GM19467 (cell line): ENCODE measurements at regions not wholly inside any gene's neighbourhood (a gene's known extent, or its start where the extent isn't known, plus 50 kb on each side); places are given as distances from the start of the nearest gene placed in this dataset.
"Not testable (repeated sequence)": the region's sequence is repeated elsewhere in the genome, so short reads cannot be mapped to it uniquely, and the experiment has no call there.

Experiments used
- ATAC-seq: cut with Tn5 transposase; IDR thresholded peaks from one replicate; pipeline ENCODE4 v1.9.1; 2021; ENCODE audit warnings: mild to moderate bottlenecking, moderate library complexity; ENCODE audit not compliant: unreplicated experiment

DNA sequence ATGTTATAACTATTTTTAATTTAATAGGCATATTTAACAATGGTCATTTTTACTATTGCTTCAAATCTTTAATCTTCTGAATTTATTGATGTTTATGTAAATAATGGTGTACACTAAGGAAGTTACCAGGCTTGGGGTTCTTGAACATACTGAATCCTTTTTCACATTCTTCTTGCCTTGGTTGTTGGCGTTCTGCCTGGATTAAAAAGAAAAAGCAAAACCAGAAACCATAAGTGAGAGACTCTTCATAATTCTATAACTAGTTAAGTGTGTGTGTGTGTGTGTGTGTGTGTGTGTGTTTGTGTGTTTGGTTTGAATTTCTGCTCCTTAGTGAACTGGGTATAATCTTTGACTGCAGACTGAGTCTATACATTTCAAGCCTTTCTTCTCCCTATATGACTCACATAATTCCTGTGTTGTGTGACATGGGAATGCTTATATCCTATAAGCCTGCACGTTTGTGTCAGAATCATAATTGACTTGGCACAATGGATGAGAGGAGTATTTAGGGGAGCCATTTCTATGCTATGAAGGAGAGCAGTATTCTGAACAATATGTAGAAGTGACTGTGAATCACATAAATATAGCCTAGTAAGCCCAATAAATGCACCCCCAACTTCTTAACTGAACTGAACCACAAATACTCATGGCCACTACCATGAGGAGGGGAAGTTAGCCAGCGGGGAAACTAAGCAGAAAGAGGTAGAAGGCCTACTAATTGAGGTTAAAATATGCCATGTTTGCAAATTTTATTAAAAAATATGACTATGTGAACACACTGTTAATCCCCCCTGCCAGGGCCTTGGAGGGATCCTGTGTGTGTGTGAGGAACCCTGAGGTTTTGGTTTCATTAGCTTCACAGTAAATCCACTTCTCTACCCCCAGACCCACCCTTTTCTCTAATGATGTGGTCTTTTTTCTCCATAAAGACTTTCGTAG, 425.5 kb downstream of the BCKDHB start:
- no peak for ATAC-seq

DNA sequence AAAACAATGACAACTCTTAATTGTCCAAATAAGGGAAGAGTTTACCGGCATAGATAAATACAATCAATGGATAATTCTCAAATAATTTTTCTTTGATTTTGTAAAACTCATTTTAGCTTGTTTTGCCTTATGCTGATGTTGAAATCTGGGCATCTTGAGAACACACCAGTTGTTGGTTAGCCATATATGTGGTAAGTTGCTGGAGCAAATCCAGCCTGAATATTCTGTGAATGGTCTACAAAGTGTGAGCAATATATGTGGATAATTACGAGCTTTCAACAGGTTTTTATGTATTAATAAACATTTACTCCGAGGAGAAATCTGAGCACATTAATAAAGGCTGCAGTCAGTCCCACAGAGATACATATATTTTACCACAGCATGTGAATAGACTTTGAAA, 423.6 kb downstream of the BCKDHB start:
- ATAC-seq: no peak

- no peak for ATAC-seq
Observed at GRCh38 chr6:80528115-80528514, 421.6 kb downstream of the BCKDHB start.

GRCh38 chr6:80527552-80528052, 421.1 kb downstream of the BCKDHB start:
- no peak for ATAC-seq

- no peak for ATAC-seq
Observed at GRCh38 chr6:80523531-80523997, 417.1 kb downstream of the BCKDHB start.

- ATAC-seq: no peak
Observed at GRCh38 chr6:80523010-80523409, 416.5 kb downstream of the BCKDHB start.

DNA sequence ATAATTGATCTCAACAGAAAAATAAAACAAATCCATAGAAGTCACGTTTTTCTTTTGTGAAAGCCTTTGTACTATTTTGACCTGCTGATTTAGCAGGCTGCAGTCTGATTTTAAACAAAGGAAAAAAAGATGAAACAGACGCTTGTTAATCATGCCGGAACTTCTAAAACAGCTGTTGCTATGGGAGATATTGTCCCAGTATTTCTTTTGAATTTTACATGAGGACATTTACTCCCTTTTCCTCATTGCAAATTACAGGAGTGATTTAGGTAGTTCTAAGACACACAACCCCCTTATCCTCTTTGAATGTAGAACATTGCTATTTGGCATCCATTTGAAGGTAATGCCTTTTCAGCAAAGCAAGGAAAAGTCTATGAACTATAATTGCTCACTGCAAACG, 416.1 kb downstream of the BCKDHB start:
- ATAC-seq: no peak

- no peak for ATAC-seq
Observed at GRCh38 chr6:80519811-80520594, 413.5 kb downstream of the BCKDHB start.

GRCh38 chr6:80517525-80517924, 411.1 kb downstream of the BCKDHB start:
- ATAC-seq: no peak

- not testable (repeated sequence) for ATAC-seq
Observed at GRCh38 chr6:80510521-80510920, 404.1 kb downstream of the BCKDHB start.

DNA sequence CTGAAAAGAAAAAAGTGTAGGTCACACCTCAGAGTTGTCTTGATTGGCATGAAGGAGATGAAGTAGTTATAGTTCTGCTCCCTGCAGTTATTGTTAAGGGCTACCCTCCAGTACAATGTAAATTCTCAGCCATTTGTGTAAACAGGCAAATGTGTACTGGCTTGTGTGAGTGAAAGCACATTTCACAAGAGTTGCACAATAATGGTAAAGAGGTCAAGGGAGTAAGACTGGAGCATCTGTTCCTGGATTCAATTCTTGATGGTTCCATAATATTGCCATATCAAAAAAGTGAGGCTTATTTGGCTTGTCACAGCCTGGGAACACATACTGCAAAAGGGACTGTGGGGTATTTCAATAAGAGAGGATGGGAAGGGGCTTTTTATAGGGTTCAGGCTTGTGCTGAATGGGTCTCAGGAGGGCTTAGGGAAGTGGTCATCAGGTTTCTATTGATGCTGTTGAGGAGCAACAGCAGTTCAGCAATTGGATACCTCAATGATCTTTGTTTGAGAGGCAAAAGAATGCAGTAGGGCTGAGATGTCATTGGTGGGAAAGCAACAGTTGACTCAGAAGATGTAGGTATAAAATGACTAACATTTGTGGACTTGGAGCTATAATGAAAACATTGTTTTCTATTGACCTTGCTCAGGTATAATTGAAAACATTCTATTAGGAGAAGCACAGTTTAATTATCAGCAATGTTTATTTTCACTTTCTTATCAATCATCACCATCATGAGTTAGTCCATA, 402.6 kb downstream of the BCKDHB start:
- ATAC-seq: no peak

- ATAC-seq: no peak
Observed at GRCh38 chr6:80504882-80505281, 398.4 kb downstream of the BCKDHB start.

- ATAC-seq: no peak
Observed at GRCh38 chr6:80503660-80504059, 397.2 kb downstream of the BCKDHB start.

DNA sequence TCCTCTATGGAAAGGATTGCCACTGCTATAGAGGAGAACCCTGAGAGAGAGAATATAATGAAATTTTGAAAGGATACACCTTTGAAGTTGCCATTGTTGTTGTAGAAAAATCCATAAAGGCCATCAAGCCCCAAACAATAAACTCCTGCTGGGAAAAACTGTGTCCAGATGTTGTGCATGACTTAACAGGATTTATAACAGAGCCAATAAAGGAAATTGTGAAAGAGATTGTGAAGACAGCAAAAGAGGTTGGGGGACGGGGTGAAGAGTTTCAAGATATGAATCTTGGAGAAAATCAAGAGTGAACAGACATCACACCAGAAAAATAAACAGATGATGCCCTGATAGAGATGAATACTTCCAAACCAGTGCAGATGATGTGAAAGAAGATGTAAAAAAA, 396.4 kb downstream of the BCKDHB start:
- ATAC-seq: no peak

DNA sequence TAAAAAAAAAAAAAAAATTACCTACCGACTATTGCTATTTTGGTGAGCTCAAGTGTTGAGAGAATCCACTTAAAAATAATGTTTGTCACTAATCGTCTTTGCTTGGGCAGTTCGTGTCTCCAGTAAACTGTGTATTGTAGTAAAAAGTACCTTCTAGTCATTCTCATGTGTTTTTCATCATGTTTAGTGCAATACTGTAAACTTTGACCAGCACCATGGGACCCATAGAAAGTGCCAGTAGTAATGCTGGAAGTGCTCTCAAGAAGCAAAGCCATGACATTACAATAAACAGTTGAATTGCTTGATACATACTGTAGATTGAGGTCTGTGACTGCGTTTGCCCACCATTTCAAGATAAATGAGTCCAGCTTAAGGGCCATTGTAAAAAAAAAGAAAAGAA, 395.2 kb downstream of the BCKDHB start:
- no peak for ATAC-seq

- ATAC-seq: not testable (repeated sequence)
Observed at GRCh38 chr6:80497696-80498486, 391.4 kb downstream of the BCKDHB start.

- no peak for ATAC-seq
Observed at GRCh38 chr6:80489911-80490635, 383.6 kb downstream of the BCKDHB start.

- no peak for ATAC-seq
Observed at GRCh38 chr6:80488190-80488589, 381.7 kb downstream of the BCKDHB start.

DNA sequence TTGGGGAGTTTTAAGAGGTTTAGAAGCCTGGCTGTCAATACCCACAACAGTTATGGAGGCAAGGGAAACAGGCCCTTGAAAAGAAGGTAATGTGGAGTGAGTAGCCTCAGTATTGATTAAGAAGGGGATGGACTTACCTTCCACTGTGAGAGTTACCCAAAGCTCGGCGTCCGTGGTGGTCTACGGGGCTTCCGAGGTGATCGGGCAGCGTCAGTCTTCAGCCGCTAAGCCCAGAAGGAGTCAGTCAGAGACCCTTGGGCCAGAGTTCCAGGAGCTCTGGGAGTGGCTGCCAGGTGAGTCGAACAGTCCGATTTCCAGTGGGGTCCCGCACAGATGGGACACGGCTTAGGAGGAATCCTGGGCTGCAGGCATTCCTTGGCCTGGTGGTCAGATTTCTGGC, 379.0 kb downstream of the BCKDHB start:
- ATAC-seq: not testable (repeated sequence)
